SK-N-SH (cell line): ENCODE measurements at regions not wholly inside any gene's neighbourhood (a gene's known extent, or its start where the extent isn't known, plus 50 kb on each side); places are given as distances from the start of the nearest gene placed in this dataset.

ENCODE experiments used
- CTCF ChIA-PET: fragments of 300-600, 350-600 bp; formaldehyde crosslinking; extraction: SDS; loops from one replicate; lab custom pipeline; 2021; lab: Yijun Ruan, JAX
- POLR2A ChIA-PET: fragments of 350-600 bp; sonication (Branson Sonifier 250); formaldehyde crosslinking; extraction: SDS; loops from one replicate; lab custom pipeline; 2020; ENCODE audit warnings: antibody characterized with exemption, inconsistent platforms; lab: Yijun Ruan, JAX
- DNase-seq: peaks from one replicate; pipeline ENCODE4 v3.0.0; 2012
- H2AFZ ChIP-seq: fragments of 200-600 bp; sonication (generic); 2 replicates; pipeline ENCODE4 v1.8.1; 2016; ENCODE audit warnings: antibody characterized with exemption, mild to moderate bottlenecking, low read depth
- H3F3A ChIP-seq: fragments of 200-600 bp; sonication (generic); replicated peaks from 2 replicates; pipeline ENCODE3; 2016; ENCODE audit warnings: antibody characterized with exemption, mild to moderate bottlenecking; ENCODE audit not compliant: insufficient read depth
- H3K27ac ChIP-seq, 2 experiments: fragments of 200-500 bp in 1 of 2; fragments of 200-600 bp in 1 of 2; sonication (Bioruptor generic) in 1 of 2; sonication (generic), shearing (Covaris generic) in 1 of 2; 2 replicates each; pipeline versions ENCODE4 v1.5.1 to v1.6.1; 2014 to 2016; ENCODE audit warnings: low read depth in 2 of 2, inconsistent platforms in 1 of 2, low read length in 1 of 2, mild to moderate bottlenecking in 1 of 2, mixed read lengths in 1 of 2
- H3K27me3 ChIP-seq: fragments of 200-600 bp; sonication (generic), shearing (Covaris generic); 2 replicates; pipeline ENCODE4 v1.6.1; 2016; ENCODE audit warnings: mixed run types; ENCODE audit not compliant: insufficient read depth
- H3K36me3 ChIP-seq, 2 experiments: fragments of 200-500 bp in 1 of 2; fragments of 200-600 bp in 1 of 2; sonication (Bioruptor generic) in 1 of 2; sonication (generic) in 1 of 2; replicated peaks in 1 of 2; 2 replicates each; pipeline versions ENCODE3 to v1.5.1; 2014 to 2016; ENCODE audit warnings: low read length in 1 of 2, mild to moderate bottlenecking in 1 of 2; ENCODE audit not compliant: insufficient read depth in 2 of 2, control insufficient read depth in 1 of 2
- H3K4me1 ChIP-seq, 2 experiments: fragments of 200-500 bp in 1 of 2; fragments of 200-600 bp in 1 of 2; sonication (Bioruptor generic) in 1 of 2; sonication (generic), shearing (Covaris generic) in 1 of 2; 2 replicates each; pipeline versions ENCODE4 v1.5.1 to v1.6.1; 2014 to 2016; ENCODE audit warnings: low read depth in 1 of 2, low read length in 1 of 2, mixed run types in 1 of 2; ENCODE audit not compliant: insufficient read depth in 2 of 2, control insufficient read depth in 1 of 2
- H3K4me2 ChIP-seq: fragments of 200-600 bp; sonication (generic), shearing (Covaris generic); 2 replicates; pipeline ENCODE4 v1.6.1; 2017; ENCODE audit warnings: mixed run types
- H3K4me3 ChIP-seq, 2 experiments: fragments of 200-500 bp in 1 of 2; fragments of 200-600 bp in 1 of 2; sonication (Bioruptor generic) in 1 of 2; sonication (generic), shearing (Covaris generic) in 1 of 2; 2 replicates each; pipeline versions ENCODE4 v1.5.1 to v1.8.1; 2014 to 2016; ENCODE audit warnings: low read depth in 2 of 2, inconsistent platforms in 1 of 2, low read length in 1 of 2, mild to moderate bottlenecking in 1 of 2, mixed read lengths in 1 of 2, moderate library complexity in 1 of 2
- H3K79me2 ChIP-seq: fragments of 200-600 bp; sonication (generic); 2 replicates; pipeline ENCODE4 v1.8.1; 2017; ENCODE audit warnings: mild to moderate bottlenecking; ENCODE audit not compliant: insufficient read depth
- H3K9ac ChIP-seq: fragments of 200-600 bp; sonication (generic); 2 replicates; pipeline ENCODE4 v1.6.1; 2017; ENCODE audit warnings: mixed run types
- H3K9me2 ChIP-seq: fragments of 200-600 bp; sonication (generic); 2 replicates; pipeline ENCODE4 v1.6.1; 2017; ENCODE audit warnings: mixed run types
- H3K9me3 ChIP-seq: fragments of 200-600 bp; sonication (generic); 2 replicates; pipeline ENCODE4 v1.6.1; 2017; ENCODE audit warnings: mixed run types, mild to moderate bottlenecking, moderate library complexity
- H4K20me1 ChIP-seq: fragments of 200-600 bp; sonication (generic); 2 replicates; pipeline ENCODE4 v1.6.1; 2017; ENCODE audit warnings: mild to moderate bottlenecking, mixed run types; ENCODE audit not compliant: insufficient read depth
- FOSL2 ChIP-seq: IDR thresholded peaks from 2 replicates; pipeline ENCODE4 v1.4.0; 2012; ENCODE audit warnings: low read depth, mild to moderate bottlenecking, moderate library complexity, borderline replicate concordance
- FOXJ3 ChIP-seq: sonication (generic); formaldehyde crosslinking; IDR thresholded peaks from 2 replicates; pipeline ENCODE4 v1.5.1; 2020; ENCODE audit warnings: mild to moderate bottlenecking, missing genetic modification reagents
- FOXM1 ChIP-seq: IDR thresholded peaks from 2 replicates; pipeline ENCODE4 v1.4.0; 2012; ENCODE audit warnings: low read depth, mild to moderate bottlenecking
- GATA2 ChIP-seq: sonication (generic); formaldehyde crosslinking; IDR thresholded peaks from 2 replicates; pipeline ENCODE4 v1.5.0; 2020; ENCODE audit warnings: mild to moderate bottlenecking, missing genetic modification reagents
- NFIC ChIP-seq: IDR thresholded peaks from 2 replicates; pipeline ENCODE4 v1.4.0; 2012; ENCODE audit warnings: borderline replicate concordance
- POLR2AphosphoS5 ChIP-seq: IDR thresholded peaks from 2 replicates; pipeline ENCODE4 v1.6.1; 2012; ENCODE audit warnings: low read depth, low read length
- RAD21 ChIP-seq: IDR thresholded peaks from 2 replicates; pipeline ENCODE4 v1.6.1; 2012; ENCODE audit warnings: mild to moderate bottlenecking, low read length
- TF ChIP-seq, protein P1 (sequence below): IDR thresholded peaks from 2 replicates; pipeline ENCODE4; 2012
- TF ChIP-seq, protein P2 (sequence below): IDR thresholded peaks from 2 replicates; pipeline ENCODE4 v1.4.0; 2012; ENCODE audit warnings: low read depth
- TF ChIP-seq, protein P3 (sequence below): fragments of 200-600 bp; sonication (generic); IDR thresholded peaks from 2 replicates; pipeline ENCODE4 v1.6.1; 2017; ENCODE audit warnings: antibody characterized with exemption, mild to moderate bottlenecking, moderate library complexity

DNA sequence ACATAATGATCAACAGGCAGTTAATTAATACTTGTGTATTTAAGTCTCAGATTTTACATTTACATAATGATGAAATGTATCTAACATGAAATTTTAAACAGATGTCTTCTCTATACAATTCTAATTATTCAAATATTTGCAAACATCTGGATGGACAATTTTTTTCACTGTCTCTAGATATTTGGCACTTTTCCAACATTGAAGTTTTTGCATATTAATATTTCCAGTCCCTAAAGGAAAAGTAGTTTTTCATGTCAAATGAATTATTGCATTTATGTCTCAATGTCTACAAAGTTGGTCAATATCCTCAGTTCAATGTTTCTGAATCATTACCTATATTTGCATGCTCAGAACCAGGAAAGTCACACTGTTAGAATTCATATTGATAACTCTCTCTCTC is 560.9 kb upstream of the PKDCC start:
- DNase-seq, result no peak
- H3K4me1 ChIP-seq, result no peaks in the 10 kb centered on the region
- H3K9ac ChIP-seq, result no peak overlapping the region
- no peaks in the 10 kb centered on the region for H3F3A ChIP-seq
- H3K79me2 ChIP-seq, result no peaks in the 10 kb centered on the region
- H3K4me3 ChIP-seq, result no peak overlapping the region
- no peaks in the 10 kb centered on the region for H3K9me3 ChIP-seq
- TF ChIP-seq, protein P1, sequence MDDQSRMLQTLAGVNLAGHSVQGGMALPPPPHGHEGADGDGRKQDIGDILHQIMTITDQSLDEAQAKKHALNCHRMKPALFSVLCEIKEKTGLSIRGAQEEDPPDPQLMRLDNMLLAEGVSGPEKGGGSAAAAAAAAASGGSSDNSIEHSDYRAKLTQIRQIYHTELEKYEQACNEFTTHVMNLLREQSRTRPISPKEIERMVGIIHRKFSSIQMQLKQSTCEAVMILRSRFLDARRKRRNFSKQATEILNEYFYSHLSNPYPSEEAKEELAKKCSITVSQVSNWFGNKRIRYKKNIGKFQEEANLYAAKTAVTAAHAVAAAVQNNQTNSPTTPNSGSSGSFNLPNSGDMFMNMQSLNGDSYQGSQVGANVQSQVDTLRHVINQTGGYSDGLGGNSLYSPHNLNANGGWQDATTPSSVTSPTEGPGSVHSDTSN, result no peak
- no peak for TF ChIP-seq RAD21
- no peak for TF ChIP-seq GATA2 (CRISPR knock-in tag)
- no peak for TF ChIP-seq POLR2AphosphoS5
- no peak for TF ChIP-seq FOSL2
- TF ChIP-seq, protein P2, sequence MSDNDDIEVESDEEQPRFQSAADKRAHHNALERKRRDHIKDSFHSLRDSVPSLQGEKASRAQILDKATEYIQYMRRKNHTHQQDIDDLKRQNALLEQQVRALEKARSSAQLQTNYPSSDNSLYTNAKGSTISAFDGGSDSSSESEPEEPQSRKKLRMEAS, result no peak
- no peak for TF ChIP-seq FOXM1
- TF ChIP-seq NFIC, result no peak
- ChIA-PET CTCF (no interaction called here), POLR2A (no interaction called here)
- H3K4me2 ChIP-seq, result no peak overlapping the region
- H4K20me1 ChIP-seq, result no peaks in the 10 kb centered on the region
- H3K9me2 ChIP-seq, result 0 out of 2 replicates have a peak, but pooled peaks cover 5% of the 10 kb centered on the region
- no peaks in the 10 kb centered on the region for H3K36me3 ChIP-seq
- no peak overlapping the region for H2AFZ ChIP-seq
- no peaks in the 10 kb centered on the region for H3K27me3 ChIP-seq
- H3K27ac ChIP-seq, result no peak overlapping the region

DNA sequence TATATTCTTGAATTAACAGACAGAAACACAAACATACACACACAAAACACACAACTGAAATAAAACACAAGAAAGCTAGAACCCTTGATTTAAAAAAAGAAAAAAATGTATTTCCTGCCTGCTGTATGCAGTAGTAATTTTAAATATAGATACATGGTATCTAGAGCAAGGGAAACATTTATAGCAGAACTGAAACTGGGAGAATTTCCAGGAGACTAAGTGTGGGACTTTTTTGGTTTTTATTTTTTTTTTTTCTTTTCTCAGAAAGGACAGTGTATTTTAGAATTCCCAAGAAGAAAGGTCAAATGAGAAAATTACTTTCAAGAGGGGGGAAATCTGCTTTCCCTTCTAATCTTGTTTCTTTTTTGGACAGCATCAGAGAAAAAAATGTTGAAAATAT is 558.9 kb upstream of the PKDCC start:
- Histone ChIP-seq H3K36me3 (no peaks in the 10 kb centered on the region), H3K9me3 (peaks cover 3% of the 10 kb centered on the region; the same call in 1 of the 2 replicates), H3K27ac (no peak overlapping the region), H3K79me2 (no peaks in the 10 kb centered on the region), H3K4me1 (no peaks in the 10 kb centered on the region), H3K4me2 (no peak overlapping the region), H3K9me2 (0 out of 2 replicates have a peak, but pooled peaks cover 5% of the 10 kb centered on the region), H4K20me1 (no peaks in the 10 kb centered on the region), H3K27me3 (no peaks in the 10 kb centered on the region), H2AFZ (no peak overlapping the region), H3F3A (no peaks in the 10 kb centered on the region), H3K9ac (no peak overlapping the region), H3K4me3 (no peak overlapping the region)
- TF ChIP-seq, protein P2, result no peak
- DNase-seq, result no peak
- ChIA-PET POLR2A (no interaction called here), CTCF (no interaction called here)

DNA sequence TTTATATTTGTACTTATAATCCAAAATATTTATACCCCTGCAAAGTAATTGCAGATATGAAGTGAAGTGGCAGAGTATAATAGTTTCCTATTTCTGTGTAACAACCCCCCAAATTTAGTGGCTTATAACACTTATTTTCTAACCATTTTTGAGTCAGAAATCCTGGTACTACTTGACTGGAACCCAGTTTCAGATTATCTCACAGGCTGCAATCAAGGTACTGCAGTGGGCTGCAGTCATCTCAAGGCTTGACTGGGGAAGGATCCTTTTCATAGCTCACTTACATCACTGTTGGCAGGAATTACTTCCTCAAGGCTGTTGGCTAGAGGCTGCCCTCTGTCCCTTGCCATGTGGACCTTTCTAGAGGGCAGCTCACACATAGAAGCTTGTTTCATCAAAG is 558.2 kb upstream of the PKDCC start:
- no peak for DNase-seq
- H3K4me3 ChIP-seq, result no peak overlapping the region
- H3K27me3 ChIP-seq, result no peaks in the 10 kb centered on the region
- no peaks in the 10 kb centered on the region for H3F3A ChIP-seq
- no peaks in the 10 kb centered on the region for H3K36me3 ChIP-seq
- H3K9me2 ChIP-seq, result 0 out of 2 replicates have a peak, but pooled peaks cover 5% of the 10 kb centered on the region
- H3K9ac ChIP-seq, result no peak overlapping the region
- no peaks in the 10 kb centered on the region for H3K79me2 ChIP-seq
- no peaks in the 10 kb centered on the region for H4K20me1 ChIP-seq
- no peak overlapping the region for H2AFZ ChIP-seq
- no peaks in the 10 kb centered on the region for H3K4me1 ChIP-seq
- no peak overlapping the region for H3K27ac ChIP-seq
- H3K4me2 ChIP-seq, result no peak overlapping the region
- ChIA-PET CTCF (interaction anchor here (1.1 kb wide), 1 partner anchor 11 kb away, joined by 4 read pairs; no protein-coding TSS in a partner anchor), POLR2A (no interaction called here)
- H3K9me3 ChIP-seq, result peaks cover 4% of the 10 kb centered on the region; the same call in 1 of the 2 replicates
- no peak for TF ChIP-seq FOXJ3 (CRISPR knock-in tag)
- TF ChIP-seq, protein P3, sequence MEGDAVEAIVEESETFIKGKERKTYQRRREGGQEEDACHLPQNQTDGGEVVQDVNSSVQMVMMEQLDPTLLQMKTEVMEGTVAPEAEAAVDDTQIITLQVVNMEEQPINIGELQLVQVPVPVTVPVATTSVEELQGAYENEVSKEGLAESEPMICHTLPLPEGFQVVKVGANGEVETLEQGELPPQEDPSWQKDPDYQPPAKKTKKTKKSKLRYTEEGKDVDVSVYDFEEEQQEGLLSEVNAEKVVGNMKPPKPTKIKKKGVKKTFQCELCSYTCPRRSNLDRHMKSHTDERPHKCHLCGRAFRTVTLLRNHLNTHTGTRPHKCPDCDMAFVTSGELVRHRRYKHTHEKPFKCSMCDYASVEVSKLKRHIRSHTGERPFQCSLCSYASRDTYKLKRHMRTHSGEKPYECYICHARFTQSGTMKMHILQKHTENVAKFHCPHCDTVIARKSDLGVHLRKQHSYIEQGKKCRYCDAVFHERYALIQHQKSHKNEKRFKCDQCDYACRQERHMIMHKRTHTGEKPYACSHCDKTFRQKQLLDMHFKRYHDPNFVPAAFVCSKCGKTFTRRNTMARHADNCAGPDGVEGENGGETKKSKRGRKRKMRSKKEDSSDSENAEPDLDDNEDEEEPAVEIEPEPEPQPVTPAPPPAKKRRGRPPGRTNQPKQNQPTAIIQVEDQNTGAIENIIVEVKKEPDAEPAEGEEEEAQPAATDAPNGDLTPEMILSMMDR, result no peak
- TF ChIP-seq GATA2 (CRISPR knock-in tag), result no peak
